OCI-LY1 (cell line): ENCODE measurements at regions not wholly inside any gene's neighbourhood (a gene's known extent, or its start where the extent isn't known, plus 50 kb on each side); places are given as distances from the start of the nearest gene placed in this dataset.

Experiments
- CTCF ChIP-seq: fragments of 200-600 bp; sonication (generic), shearing (Covaris generic); IDR thresholded peaks from 2 replicates; pipeline ENCODE4 v1.5.1; 2017; ENCODE audit warnings: mild to moderate bottlenecking, antibody characterized with exemption, low read length, moderate library complexity, mixed read lengths
- EZH2 ChIP-seq: fragments of 200-600 bp; sonication (generic), shearing (Covaris generic); IDR thresholded peaks from 2 replicates; pipeline ENCODE4 v1.8.0; 2017; ENCODE audit warnings: borderline replicate concordance, mixed run types, mild to moderate bottlenecking, antibody characterized with exemption, low read length, moderate library complexity, mixed read lengths

- TF ChIP-seq CTCF = no peak
- TF ChIP-seq EZH2 = no peak
Observed at GRCh38 chr13:89455741-89456140, 1784.6 kb downstream of the SLITRK5 start.
